Neuronal stem cell (in vitro differentiated cells): ENCODE measurements at regions not wholly inside any gene's neighbourhood (a gene's known extent, or its start where the extent isn't known, plus 50 kb on each side); places are given as distances from the start of the nearest gene placed in this dataset.

Experiments used
- DNase-seq: peaks from one replicate; pipeline ENCODE4 v3.0.0-alpha.2; 2013; ENCODE audit warnings: low spot score
- H2AFZ ChIP-seq: one replicate; pipeline ENCODE4 v1.6.1; 2013; ENCODE audit warnings: mild to moderate bottlenecking, low read length, inconsistent platforms
- H2AK5ac ChIP-seq: 2 replicates; pipeline ENCODE4 v1.6.1; 2013; ENCODE audit warnings: low read depth, mild to moderate bottlenecking, inconsistent platforms, low read length, moderate library complexity, mixed read lengths
- H2BK120ac ChIP-seq: 2 replicates; pipeline ENCODE4 v1.6.1; 2013; ENCODE audit warnings: low read depth, mild to moderate bottlenecking, inconsistent platforms, low read length, moderate library complexity, mixed read lengths
- H2BK12ac ChIP-seq: one replicate; pipeline ENCODE4 v1.6.1; 2013; ENCODE audit warnings: low read length, inconsistent platforms
- H2BK15ac ChIP-seq: 2 replicates; pipeline ENCODE4 v1.6.1; 2013; ENCODE audit warnings: mild to moderate bottlenecking, low read length, inconsistent platforms, mixed read lengths
- H2BK5ac ChIP-seq: one replicate; pipeline ENCODE4 v1.6.1; 2013; ENCODE audit warnings: inconsistent platforms, mild to moderate bottlenecking, low read length, moderate library complexity
- H3K14ac ChIP-seq: one replicate; pipeline ENCODE4 v1.6.1; 2013; ENCODE audit warnings: low read length, inconsistent platforms
- H3K18ac ChIP-seq: 2 replicates; pipeline ENCODE4 v1.6.1; 2013; ENCODE audit warnings: low read length, inconsistent platforms
- H3K23ac ChIP-seq: 2 replicates; pipeline ENCODE4 v1.6.1; 2013; ENCODE audit warnings: low read depth, mild to moderate bottlenecking, mixed read lengths, low read length, inconsistent platforms; ENCODE audit not compliant: poor library complexity
- H3K27ac ChIP-seq: replicated peaks from 3 replicates; pipeline ENCODE4 v1.5.1; 2013; ENCODE audit warnings: low read length, inconsistent platforms
- H3K27me3 ChIP-seq, 3 experiments: 2 replicates each; pipeline ENCODE4 v1.6.1; 2013; ENCODE audit warnings: low read length in 3 of 3, mild to moderate bottlenecking in 2 of 3, inconsistent platforms in 1 of 3, low read depth in 1 of 3, mixed read lengths in 1 of 3, moderate library complexity in 1 of 3; ENCODE audit not compliant: control insufficient read depth in 3 of 3, insufficient read depth in 3 of 3
- H3K36me3 ChIP-seq, 2 donors: replicated peaks in 1 of 2; 2 replicates each; pipeline ENCODE4 v1.6.1; 2013; ENCODE audit warnings: low read length in 2 of 2; ENCODE audit not compliant: control insufficient read depth in 2 of 2, insufficient read depth in 2 of 2
- H3K4ac ChIP-seq: 2 replicates; pipeline ENCODE4 v1.6.1; 2013; ENCODE audit warnings: inconsistent platforms, mild to moderate bottlenecking, low read length, moderate library complexity
- H3K4me1 ChIP-seq, 2 donors: 1 replicate in 1 of 2; 2 replicates in 1 of 2; pipeline ENCODE4 v1.6.1; 2013; ENCODE audit warnings: low read length in 2 of 2, low read depth in 1 of 2; ENCODE audit not compliant: control insufficient read depth in 2 of 2, insufficient read depth in 1 of 2
- H3K4me2 ChIP-seq: one replicate; pipeline ENCODE4 v1.6.1; 2013; ENCODE audit warnings: mild to moderate bottlenecking, low read length, inconsistent platforms; ENCODE audit not compliant: insufficient read depth, poor library complexity, severe bottlenecking
- H3K4me3 ChIP-seq, 2 donors: 2 replicates each; pipeline ENCODE4 v1.5.1; 2013; ENCODE audit warnings: low read length in 2 of 2, mild to moderate bottlenecking in 2 of 2, inconsistent platforms in 1 of 2, moderate library complexity in 1 of 2
- H3K79me1 ChIP-seq: one replicate; pipeline ENCODE4 v1.6.1; 2013; ENCODE audit warnings: low read depth, mild to moderate bottlenecking, inconsistent platforms, low read length, moderate library complexity
- H3K9ac ChIP-seq: one replicate; pipeline ENCODE4 v1.6.1; 2013; ENCODE audit warnings: mild to moderate bottlenecking, low read depth, low read length, inconsistent platforms; ENCODE audit not compliant: poor library complexity
- H3K9me3 ChIP-seq, 2 donors: replicated peaks in 1 of 2; 2 replicates each; pipeline versions ENCODE3 to v1.6.1; 2013; ENCODE audit warnings: low read length in 2 of 2, mild to moderate bottlenecking in 2 of 2, inconsistent platforms in 1 of 2, low read depth in 1 of 2, mixed read lengths in 1 of 2, moderate library complexity in 1 of 2; ENCODE audit not compliant: control insufficient read depth in 2 of 2, insufficient read depth in 1 of 2
- H4K8ac ChIP-seq: one replicate; pipeline ENCODE4 v1.6.1; 2013; ENCODE audit warnings: low read depth, mild to moderate bottlenecking, inconsistent platforms, low read length, moderate library complexity
- H4K91ac ChIP-seq: one replicate; pipeline ENCODE4 v1.6.1; 2013; ENCODE audit warnings: low read length, low read depth, mild to moderate bottlenecking, inconsistent platforms; ENCODE audit not compliant: poor library complexity
- WGBS, 2 donors: extraction: QIAGEN DNeasy Blood & Tissue Kit; methylation state at CpG; one replicate each; pipeline ENCODE4 v1.1.7; 2013; ENCODE audit warnings: missing lambda C conversion rate in 2 of 2, mixed read lengths in 1 of 2; ENCODE audit not compliant: insufficient read length in 2 of 2, insufficient replicate concordance in 1 of 2; ENCODE audit errors: extremely low coverage in 2 of 2; 5-methylcytosine and 5-hydroxymethylcytosine counted together

DNA sequence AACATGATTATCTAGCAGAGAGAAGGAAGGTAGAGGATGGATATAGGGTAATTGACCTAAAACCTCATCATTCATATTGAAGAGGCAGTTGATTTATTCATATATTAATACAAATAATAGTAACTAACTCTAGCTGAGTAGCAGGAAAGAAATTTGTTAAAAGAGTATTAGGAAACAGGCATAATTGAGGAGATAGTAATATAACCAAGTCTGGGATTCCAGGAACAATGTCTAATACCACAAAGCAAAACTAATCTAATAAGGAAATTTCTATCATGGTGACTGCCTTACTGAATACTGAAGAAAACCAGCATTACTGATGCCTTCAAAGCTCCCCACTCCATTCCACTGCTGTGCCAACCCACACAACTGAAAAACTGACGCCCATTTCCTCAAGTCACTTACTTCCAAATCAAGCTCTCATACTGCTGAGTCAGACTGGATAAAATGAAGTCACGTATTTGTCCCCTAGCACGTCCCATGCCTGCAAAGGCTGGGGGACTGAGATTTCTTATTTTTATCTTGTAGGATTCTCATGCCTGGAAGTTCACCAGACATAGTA lies 153.9 kb downstream of the SMC2 start:
- Histone ChIP-seq H2AK5ac (no peak overlapping the region), H2BK120ac (no peak overlapping the region), H2AFZ (no peak overlapping the region), H3K18ac (no peak overlapping the region), H4K91ac (no peak overlapping the region), H3K4me2 (no peak overlapping the region), H2BK5ac (no peak overlapping the region), H3K36me3 (no peaks in the 10 kb centered on the region), H3K4ac (no peak overlapping the region), H3K79me1 (no peaks in the 10 kb centered on the region), H2BK15ac (no peak overlapping the region), H3K27ac (no peak overlapping the region), H4K8ac (no peak overlapping the region), H3K4me1 (no peaks in the 10 kb centered on the region), H3K9ac (no peak overlapping the region), H3K14ac (no peak overlapping the region), H3K9me3 (no peaks in the 10 kb centered on the region), H3K23ac (no peak overlapping the region), H3K4me3 (no peak overlapping the region), H2BK12ac (no peak overlapping the region), H3K27me3 (no peaks in the 10 kb centered on the region)
- no peak for DNase-seq
- WGBS, 2 donors: no CpG with 5 or more reads among the region's 3 CpGs

DNA sequence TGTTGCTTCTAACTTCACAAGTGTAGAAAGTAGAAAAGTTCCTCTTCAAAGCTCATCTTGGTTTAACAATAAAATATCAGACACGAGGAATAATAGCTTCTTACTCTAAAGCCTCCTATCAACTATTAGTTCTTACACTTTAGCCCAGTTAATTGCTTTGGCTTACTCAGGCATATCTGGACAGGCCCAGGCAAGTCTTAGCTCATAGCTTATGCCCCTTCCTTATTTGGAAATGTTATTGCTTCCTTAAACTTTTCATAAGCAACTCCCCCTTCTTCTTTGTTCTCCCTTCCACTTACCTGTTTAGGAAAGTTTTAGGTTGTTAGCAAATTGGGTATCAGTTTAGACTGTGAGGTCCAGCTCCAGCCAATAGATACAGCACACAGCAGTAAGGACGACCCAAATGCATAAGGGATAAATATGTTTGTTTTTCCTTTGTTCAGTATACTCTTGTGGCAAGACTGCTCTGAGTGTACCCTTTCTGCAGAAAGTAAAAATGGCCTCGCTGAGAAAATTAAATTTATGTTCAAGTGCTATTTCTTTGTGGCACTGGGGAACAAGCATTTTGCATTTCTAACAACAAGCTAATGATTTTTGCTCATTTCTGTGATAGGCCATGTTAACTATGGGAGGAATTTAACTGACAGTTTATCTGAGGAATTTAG lies 162.1 kb downstream of the SMC2 start:
- Histone ChIP-seq H3K4me3 (no peak overlapping the region), H4K8ac (no peak overlapping the region), H3K23ac (no peak overlapping the region), H3K27ac (no peak overlapping the region), H3K18ac (no peak overlapping the region), H3K27me3 (no peaks in the 10 kb centered on the region), H4K91ac (no peak overlapping the region), H2BK12ac (no peak overlapping the region), H2BK15ac (no peak overlapping the region), H3K4me1 (no peaks in the 10 kb centered on the region), H3K9me3 (peaks cover 0 to 3% of the 10 kb centered on the region in 2 donors), H2AK5ac (no peak overlapping the region), H3K79me1 (no peaks in the 10 kb centered on the region), H2BK5ac (no peak overlapping the region), H2AFZ (peak overlapping the region; percentile 68), H3K4ac (no peak overlapping the region), H3K14ac (no peak overlapping the region), H3K4me2 (no peak overlapping the region), H3K36me3 (no peaks in the 10 kb centered on the region), H2BK120ac (no peak overlapping the region), H3K9ac (no peak overlapping the region)
- no CpG with 5 or more reads among the region's 3 CpGs for WGBS, 2 donors
- no peak for DNase-seq

DNA sequence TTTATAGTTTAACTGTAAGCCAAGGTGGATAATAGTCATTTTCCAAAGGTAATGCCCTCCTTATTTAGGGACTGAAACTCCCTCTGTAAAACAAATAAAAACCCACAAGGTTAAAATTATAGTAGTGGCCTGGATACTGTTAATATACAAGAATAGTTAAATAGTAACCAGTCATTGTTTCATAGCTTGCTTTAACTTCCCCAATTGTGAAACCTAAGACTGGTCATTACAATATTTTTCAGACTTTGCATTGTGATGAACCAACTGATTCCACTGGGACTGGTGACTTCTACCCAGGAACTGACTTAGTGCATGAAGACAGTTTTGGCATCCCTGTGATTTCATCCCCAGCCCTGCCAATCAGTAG lies 162.6 kb downstream of the SMC2 start:
- Histone ChIP-seq H3K79me1 (no peaks in the 10 kb centered on the region), H4K8ac (no peak overlapping the region), H3K18ac (no peak overlapping the region), H2BK15ac (no peak overlapping the region), H4K91ac (no peak overlapping the region), H2BK5ac (no peak overlapping the region), H2AK5ac (no peak overlapping the region), H2BK120ac (no peak overlapping the region), H3K4me1 (no peaks in the 10 kb centered on the region), H3K27ac (no peak overlapping the region), H3K27me3 (no peaks in the 10 kb centered on the region), H3K23ac (no peak overlapping the region), H3K4ac (no peak overlapping the region), H2BK12ac (no peak overlapping the region), H3K4me2 (no peak overlapping the region), H3K9me3 (peaks cover 0 to 3% of the 10 kb centered on the region in 2 donors), H2AFZ (no peak overlapping the region), H3K9ac (no peak overlapping the region), H3K36me3 (no peaks in the 10 kb centered on the region), H3K4me3 (no peak overlapping the region), H3K14ac (no peak overlapping the region)
- DNase-seq: no peak

DNA sequence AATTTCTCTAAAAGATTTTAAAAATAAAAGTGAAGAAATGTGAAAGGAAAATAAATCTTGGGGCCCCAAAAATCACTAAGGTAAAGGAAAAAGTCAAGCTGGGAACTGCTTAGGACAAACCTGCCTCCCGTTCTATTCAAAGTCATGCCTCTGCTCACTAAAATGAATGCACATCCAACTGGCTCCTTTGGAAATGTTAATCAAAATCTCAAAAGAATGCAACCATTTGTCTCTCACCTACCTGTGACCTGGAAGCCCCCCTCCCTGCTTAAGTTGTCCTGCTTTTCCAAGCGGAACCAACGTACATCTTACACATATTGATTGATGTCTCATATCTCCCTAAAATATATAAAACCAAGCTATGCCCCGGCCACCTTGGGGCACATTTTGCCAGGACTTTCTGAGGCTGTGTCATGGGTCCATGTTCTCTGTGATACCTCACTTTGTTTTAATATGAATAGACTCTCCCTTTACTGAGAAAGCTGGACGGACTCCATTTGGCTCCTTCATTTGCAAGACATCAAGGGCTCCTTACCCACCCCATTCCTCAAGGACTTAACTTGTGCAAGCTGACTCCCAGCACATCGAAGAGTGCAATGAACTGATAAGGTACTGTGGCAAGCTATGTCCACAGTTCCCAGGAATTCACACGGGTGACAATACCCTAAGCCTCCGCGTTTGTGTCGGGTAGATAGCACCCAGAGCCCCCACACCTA lies 164.3 kb downstream of the SMC2 start:
- no peak overlapping the region for H3K14ac ChIP-seq
- H3K4me2 ChIP-seq: no peak overlapping the region
- H2BK12ac ChIP-seq: no peak overlapping the region
- WGBS, 2 donors: no CpG with 5 or more reads among the region's 10 CpGs
- no peaks in the 10 kb centered on the region for H3K27me3 ChIP-seq
- H3K4me1 ChIP-seq: no peaks in the 10 kb centered on the region
- H3K79me1 ChIP-seq: no peaks in the 10 kb centered on the region
- no peak overlapping the region for H3K4ac ChIP-seq
- H2BK120ac ChIP-seq: no peak overlapping the region
- DNase-seq: no peak
- no peaks in the 10 kb centered on the region for H3K36me3 ChIP-seq
- no peak overlapping the region for H2AFZ ChIP-seq
- H2BK15ac ChIP-seq: no peak overlapping the region
- H3K27ac ChIP-seq: no peak overlapping the region
- H3K23ac ChIP-seq: no peak overlapping the region
- H2AK5ac ChIP-seq: no peak overlapping the region
- no peak overlapping the region for H3K4me3 ChIP-seq
- H4K8ac ChIP-seq: no peak overlapping the region
- H4K91ac ChIP-seq: no peak overlapping the region
- peaks cover 0 to 3% of the 10 kb centered on the region in 2 donors for H3K9me3 ChIP-seq
- H3K9ac ChIP-seq: no peak overlapping the region
- no peak overlapping the region for H2BK5ac ChIP-seq
- H3K18ac ChIP-seq: no peak overlapping the region
